ENCODE measurements at regions not wholly inside any gene's neighbourhood (a gene's known extent, or its start where the extent isn't known, plus 50 kb on each side); places are given as distances from the start of the nearest gene placed in this dataset.

DNA sequence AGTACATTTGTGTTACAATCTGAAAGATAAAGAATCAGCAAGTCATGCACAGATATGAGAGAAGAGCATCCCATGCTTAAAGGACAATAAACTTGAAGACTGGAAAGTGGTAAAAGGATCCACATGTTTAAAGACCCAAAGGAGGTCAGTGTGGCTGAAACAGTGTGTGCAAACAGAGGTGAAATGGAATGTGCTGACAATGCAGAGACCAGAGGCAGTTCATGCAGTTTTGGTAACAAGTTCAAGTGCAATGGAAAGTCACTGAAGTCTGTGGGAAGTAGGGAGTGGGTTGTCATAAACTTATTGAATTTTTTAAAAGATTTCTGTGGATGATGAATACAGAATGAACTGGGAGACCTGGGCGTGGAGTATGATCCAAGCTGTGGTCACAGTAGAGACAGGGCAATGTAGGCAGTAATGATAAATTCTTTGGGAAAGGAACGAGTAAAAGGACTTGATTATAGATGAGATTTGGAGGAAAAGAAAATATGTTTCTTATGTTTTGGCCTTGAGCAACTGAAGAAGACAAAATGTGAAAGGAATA lies 408.0 kb downstream of the HGF start:
- H3K4me3 ChIP-seq (replicated peaks; ENCODE audit: low read depth, low read length): no peak overlapping the region
- TF ChIP-seq, protein P1, sequence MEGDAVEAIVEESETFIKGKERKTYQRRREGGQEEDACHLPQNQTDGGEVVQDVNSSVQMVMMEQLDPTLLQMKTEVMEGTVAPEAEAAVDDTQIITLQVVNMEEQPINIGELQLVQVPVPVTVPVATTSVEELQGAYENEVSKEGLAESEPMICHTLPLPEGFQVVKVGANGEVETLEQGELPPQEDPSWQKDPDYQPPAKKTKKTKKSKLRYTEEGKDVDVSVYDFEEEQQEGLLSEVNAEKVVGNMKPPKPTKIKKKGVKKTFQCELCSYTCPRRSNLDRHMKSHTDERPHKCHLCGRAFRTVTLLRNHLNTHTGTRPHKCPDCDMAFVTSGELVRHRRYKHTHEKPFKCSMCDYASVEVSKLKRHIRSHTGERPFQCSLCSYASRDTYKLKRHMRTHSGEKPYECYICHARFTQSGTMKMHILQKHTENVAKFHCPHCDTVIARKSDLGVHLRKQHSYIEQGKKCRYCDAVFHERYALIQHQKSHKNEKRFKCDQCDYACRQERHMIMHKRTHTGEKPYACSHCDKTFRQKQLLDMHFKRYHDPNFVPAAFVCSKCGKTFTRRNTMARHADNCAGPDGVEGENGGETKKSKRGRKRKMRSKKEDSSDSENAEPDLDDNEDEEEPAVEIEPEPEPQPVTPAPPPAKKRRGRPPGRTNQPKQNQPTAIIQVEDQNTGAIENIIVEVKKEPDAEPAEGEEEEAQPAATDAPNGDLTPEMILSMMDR (IDR thresholded peaks at IDR 0.05; ENCODE audit: low read depth, low read length, missing control alignments): no peak
- DNase-seq (ENCODE audit: extremely low read depth, low read depth): no peak

GRCh38 chr7:81355911-81356310 lies 413.9 kb downstream of the HGF start:
- TF ChIP-seq, protein P1 (IDR thresholded peaks at IDR 0.05; ENCODE audit: low read depth, low read length, missing control alignments): no peak

DNA sequence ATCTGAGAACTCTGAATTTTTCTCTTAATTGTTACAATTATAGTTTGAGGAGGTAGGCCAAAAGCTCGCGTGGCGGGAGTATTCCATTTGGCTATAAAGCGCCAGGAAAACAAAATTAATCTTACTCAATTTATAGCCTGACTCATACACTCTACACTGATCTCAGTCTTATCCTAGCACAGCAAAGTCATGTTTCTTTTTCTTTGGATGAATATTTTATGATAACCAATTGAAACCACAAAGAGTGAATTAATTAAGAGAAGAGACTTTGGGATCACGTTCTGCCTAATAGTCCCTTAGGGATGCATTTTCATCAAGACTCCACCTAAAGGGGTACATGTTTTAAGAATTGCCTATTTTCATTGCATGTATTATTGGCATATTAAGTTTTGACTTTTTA lies 420.8 kb downstream of the HGF start:
- no peak overlapping the region for H3K4me3 ChIP-seq (replicated peaks; ENCODE audit: low read depth, low read length)
- TF ChIP-seq, protein P1 (IDR thresholded peaks at IDR 0.05; ENCODE audit: low read depth, low read length, missing control alignments): no peak
- DNase-seq (ENCODE audit: extremely low read depth, low read depth): no peak

More at GRCh38 chr7:81355911-81356310, 413.9 kb downstream of the HGF start:
- DNase-seq (ENCODE audit: extremely low read depth, low read depth): no peak
- H3K4me3 ChIP-seq (replicated peaks; ENCODE audit: low read depth, low read length): no peak overlapping the region

DNA sequence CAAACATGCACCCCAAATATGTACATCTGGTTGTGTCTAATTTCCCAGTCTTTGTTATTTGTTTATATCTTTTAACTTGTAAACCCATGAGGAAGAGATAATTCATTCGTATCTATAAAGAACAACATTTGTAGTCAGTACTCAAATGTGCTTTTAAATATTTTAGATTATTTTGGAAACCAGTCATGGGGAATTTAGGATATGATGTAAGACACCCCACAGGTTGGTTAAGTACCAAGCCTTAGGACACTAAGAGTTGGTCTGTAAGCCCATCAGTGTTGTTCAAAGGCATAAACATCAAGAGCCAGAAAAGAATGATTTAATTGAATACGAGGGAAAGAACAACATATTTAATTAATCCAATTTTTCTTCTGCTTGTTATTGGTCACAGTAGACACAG lies 421.1 kb upstream of the SEMA3C start:
- TF ChIP-seq, protein P1 (IDR thresholded peaks at IDR 0.05; ENCODE audit: low read depth, low read length, missing control alignments): no peak
- DNase-seq (ENCODE audit: extremely low read depth, low read depth): no peak
- H3K4me3 ChIP-seq (replicated peaks; ENCODE audit: low read depth, low read length): no peak overlapping the region

- TF ChIP-seq, protein P1 (IDR thresholded peaks at IDR 0.05; ENCODE audit: low read depth, low read length, missing control alignments): no peak
- DNase-seq (ENCODE audit: extremely low read depth, low read depth): no peak
- no peak overlapping the region for H3K4me3 ChIP-seq (replicated peaks; ENCODE audit: low read depth, low read length)
Observed at GRCh38 chr7:81333536-81333935, 414.7 kb upstream of the SEMA3C start.

DNA sequence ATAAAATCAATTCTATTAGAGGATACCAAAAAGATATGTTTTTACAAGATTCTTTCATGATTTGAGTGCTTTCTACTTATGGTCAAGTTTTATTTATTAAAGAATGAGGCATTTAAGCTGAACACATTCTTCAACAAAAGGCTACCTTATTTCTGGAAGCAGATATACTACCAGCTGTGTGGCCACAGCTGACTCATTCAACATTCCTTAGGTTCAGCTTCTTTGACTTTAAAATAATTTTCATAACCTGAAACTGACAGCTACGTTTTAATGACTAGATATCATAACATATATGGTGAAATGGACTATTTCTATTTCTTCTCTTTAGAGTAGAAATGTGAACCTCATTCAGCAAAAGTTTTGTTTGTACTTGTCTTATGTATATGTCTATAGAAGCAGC lies 414.2 kb upstream of the SEMA3C start:
- H3K4me3 ChIP-seq (replicated peaks; ENCODE audit: low read depth, low read length): no peak overlapping the region
- TF ChIP-seq, protein P1 (IDR thresholded peaks at IDR 0.05; ENCODE audit: low read depth, low read length, missing control alignments): no peak
- no peak for DNase-seq (ENCODE audit: extremely low read depth, low read depth)

All from HFF-Myc (cell line).